ENCODE measurements at regions not wholly inside any gene's neighbourhood (a gene's known extent, or its start where the extent isn't known, plus 50 kb on each side); places are given as distances from the start of the nearest gene placed in this dataset.

GRCh38 chr6:56764081-56764566 lies 121.4 kb upstream of the DST start:
- no peak for DNase-seq

DNA sequence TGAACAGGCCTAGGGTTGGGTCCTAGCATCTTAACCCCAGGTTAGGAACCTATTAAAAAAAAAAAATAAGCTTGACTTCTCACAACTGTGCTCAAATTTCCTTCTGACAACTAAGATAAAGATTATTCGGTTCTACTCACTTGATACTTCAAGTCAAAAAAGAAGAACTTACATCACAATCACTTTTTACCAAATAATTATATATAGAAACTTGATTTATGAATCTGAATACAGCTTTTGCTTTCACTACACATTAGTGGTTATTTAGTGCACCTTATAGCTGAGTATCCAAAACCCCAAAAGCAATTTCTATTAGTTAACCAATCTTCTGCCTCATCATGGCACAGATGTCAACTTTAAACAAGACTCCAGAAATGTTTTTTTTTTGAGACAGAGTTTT lies 119.0 kb upstream of the DST start:
- no peak for DNase-seq

DNA sequence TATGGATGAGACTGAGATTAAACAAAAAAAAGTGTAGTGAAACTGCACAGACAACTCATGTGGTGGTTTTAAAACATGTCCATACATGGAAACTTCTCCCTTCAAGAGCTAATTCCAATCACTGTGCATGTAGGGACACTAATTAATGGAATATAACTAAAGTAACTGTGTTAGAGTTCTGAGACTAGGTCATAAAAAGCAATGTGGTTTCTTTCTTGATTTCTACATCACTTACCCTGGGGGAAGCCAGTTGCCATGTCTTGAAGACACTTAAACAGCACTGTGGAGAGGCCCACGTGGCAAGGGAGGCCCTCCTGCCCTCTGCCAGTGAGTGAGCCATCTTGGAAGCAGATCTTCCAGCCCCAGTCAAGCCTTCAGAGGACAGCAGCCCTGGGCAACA lies 118.2 kb upstream of the DST start:
- DNase-seq, result no peak

DNA sequence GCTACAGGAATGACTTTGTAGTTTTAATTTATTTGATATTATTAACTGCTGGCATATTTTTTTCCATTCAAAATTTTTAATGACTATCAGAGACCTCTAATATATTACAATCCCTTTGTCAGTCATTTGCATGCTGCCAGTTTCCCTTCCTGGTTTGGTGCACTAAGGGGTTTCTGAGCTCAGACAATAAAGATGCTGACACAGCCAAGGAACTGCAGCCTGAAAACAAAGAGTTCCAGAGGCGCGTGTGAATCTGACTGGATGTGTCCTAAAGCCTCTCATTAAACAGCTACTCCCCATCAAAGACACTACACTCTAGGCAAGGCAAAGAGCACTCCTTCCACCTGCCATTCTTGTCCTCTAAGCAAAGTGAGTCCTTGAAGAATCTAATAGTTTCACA lies 116.8 kb upstream of the DST start:
- DNase-seq, result no peak

- DNase-seq, result no peak
Observed at GRCh38 chr6:56758553-56758952, 115.9 kb upstream of the DST start.

- peak; percentile 46 for DNase-seq
Observed at GRCh38 chr6:56758120-56758519, 115.4 kb upstream of the DST start.

GRCh38 chr6:56757588-56757984 lies 114.9 kb upstream of the DST start:
- DNase-seq, result no peak

DNA sequence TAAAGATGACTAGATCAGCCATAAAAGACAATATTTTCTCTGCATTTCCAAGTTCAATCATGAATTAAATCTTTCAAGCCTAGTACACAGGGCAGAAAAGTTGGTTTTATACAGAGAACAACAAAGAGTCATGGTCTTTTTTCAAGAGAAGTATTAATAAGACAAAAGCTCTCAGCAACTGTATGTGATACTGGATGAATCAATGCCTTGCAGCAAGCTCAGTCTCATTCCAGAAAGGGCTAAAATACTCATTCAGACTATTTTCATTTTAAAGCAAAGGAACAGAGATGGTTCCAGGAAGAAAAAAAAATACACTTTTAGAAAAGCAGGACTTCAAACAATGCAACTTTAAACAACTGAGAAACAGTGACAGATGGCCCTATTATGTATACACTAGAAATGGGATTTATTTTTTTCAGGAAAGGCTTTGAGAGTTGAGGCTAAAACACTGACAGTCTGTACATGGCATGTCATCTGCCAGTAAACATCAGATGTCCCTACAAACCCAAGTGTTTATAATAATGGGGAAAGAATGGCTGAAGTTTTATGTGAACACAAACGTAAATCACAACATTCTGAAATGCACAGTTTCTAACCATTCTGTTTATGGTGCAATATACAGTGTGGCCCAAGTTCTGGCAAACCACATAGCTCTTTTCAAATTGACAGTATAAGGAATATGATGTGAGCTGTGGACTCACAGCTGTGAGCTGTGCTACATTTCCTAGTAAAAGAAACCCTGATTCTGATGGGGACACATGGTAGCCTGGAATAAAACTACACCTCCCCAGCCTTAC lies 114.3 kb upstream of the DST start:
- no peak for DNase-seq

- no peak for DNase-seq
Observed at GRCh38 chr6:56756219-56756789, 113.6 kb upstream of the DST start.

DNA sequence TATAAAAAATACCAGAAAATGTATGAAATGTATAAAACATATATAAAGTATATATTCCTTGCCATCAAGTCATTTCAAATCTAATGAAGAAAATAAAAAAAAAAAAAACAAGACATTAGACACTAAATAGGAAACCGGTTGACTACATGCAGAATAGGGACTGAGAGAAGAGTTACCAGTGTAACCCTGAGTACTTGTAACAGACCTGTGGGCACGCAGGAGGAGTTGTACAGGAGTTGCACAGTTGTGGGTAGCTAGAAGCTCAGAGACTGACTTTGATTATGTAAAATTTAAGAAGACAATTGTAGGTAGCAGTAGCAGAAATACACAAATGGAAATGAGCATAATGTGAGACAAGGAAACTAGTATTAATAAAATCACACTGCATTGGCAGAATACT lies 112.4 kb upstream of the DST start:
- no peak for DNase-seq

DNA sequence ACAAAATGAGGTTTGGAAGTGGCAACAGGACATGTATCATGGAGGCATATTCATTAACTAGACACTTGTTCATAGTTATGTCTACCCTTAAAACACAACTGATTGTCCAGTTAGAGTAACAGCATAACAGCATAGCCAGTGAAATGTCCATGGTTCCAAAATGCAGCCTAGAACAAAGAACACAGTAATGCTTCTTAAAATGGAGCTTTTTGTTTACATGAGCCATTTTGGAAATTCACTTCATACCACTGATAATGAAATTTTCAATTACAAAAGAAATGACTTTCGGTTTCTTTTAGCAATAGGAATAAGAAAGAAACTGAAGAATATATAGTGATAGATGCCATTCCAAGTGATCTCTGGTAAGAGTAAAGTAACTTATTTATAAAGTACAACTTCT lies 111.1 kb upstream of the DST start:
- DNase-seq, result no peak

DNA sequence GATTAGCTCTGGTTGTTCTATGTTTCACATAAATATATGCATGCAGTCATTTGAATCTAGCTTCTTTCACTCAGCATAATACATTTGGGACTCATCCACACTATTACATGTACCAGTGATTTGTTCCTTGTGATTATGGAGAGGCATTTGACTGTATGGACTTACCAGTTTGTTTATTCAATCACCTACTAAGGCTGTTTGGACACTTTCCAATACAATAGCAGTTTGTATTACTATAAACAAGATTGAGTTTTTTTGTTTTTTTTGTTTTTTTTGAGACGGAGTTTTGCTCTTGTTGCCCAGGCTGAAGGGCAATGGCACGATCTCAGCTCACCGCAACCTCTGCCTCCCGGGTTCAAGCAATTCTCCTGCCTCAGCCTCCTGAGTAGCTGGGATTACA lies 109.8 kb upstream of the DST start:
- DNase-seq, result no peak

GRCh38 chr6:56752009-56752408 lies 109.3 kb upstream of the DST start:
- peak; percentile 89 for DNase-seq

GRCh38 chr6:56751604-56752003 lies 108.9 kb upstream of the DST start:
- DNase-seq, result no peak

DNA sequence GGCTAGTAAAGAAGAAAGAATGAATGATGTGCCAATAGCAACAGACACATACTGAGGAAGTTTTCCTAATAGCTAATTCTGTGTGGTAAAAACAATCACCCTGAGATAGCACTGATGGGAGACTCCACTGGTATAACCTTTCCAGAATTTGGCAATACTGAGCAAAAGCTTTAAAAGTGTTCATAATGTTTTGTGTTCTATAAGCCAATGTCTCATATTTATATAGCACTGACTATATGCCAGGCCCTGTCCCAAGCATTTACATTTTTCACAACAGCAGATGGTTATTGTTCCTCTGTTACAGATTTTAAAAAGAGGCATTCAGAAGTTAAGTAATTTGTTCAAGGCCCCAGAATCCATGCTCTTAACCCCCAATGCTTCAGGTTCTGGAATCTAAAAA lies 108.0 kb upstream of the DST start:
- no peak for DNase-seq

GRCh38 chr6:56749632-56750151 lies 107.0 kb upstream of the DST start:
- no peak for DNase-seq

- DNase-seq, result peak; percentile 13
Observed at GRCh38 chr6:56746767-56747504, 104.2 kb upstream of the DST start.

GRCh38 chr6:56745971-56746370 lies 103.3 kb upstream of the DST start:
- no peak for DNase-seq

- DNase-seq, result no peak
Observed at GRCh38 chr6:56745081-56745480, 102.4 kb upstream of the DST start.

DNA sequence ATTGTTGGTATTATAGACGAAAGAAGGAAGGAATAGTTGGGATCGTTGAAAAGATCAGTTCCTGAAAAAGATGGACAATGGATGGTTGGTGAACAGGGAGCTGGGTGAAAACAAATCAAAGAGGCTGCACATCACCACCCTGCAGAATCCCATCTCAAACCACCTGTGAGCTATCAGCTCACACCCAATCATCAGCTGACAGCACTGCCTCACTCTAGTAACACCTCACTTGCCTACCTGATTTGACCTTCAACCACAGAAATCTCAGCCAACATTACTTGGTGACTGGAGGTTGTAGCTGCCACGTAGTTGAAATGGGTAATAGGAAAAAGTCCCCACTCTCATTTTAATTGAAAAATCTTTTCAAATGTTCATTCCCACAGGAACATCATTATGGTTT lies 101.8 kb upstream of the DST start:
- DNase-seq, result no peak

DNA sequence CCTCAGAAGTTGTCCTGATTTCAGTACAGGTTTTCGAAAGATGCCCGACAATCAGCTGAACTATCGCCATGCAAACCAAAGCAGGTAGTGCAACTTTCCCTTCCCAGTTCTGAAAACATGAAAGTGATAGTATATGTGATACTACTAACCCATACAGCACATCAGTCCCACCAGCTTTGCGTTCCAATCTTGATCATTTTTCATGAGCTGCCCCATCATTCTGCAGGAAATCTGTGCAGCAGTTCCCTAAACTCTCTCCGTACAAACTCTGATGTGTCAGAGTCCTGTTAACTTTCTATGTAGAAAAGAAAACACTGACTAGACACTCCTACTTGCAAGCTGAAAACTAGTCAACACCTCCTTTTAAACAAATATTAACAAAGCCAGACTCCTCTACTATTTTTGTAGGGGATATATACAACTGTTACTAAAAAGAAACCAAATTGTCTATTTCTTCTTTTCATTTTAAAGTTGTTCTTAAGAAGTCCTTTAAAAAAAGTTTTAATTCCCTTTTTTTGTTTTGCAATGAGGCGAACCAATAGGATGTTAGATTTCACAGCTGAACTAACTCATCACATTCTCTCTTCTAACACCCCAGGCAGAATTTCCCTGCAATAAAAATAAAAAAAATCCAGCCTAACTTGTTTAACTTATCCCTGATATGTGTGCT lies 99.6 kb upstream of the DST start:
- no peak for DNase-seq

DNA sequence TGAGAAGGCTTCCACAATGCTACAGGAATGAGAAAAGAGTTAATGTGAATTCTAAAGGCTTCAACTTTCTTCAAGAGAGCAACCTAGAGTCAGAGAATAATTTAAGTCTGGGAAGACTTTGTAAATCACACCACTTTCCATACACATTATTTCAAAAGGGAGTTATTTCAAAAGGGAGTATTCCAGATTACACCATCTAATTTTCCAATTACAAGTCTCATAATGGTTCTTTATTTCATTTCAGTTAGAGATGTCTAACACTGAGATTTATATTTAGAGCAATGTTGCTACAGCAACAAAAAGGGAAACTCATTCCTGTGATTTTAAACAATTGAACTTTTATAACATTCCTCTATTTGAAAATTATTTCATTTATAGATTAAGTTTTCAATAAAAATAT lies 98.8 kb upstream of the DST start:
- no peak for DNase-seq
